GM20000 (cell line): ENCODE measurements at regions not wholly inside any gene's neighbourhood (a gene's known extent, or its start where the extent isn't known, plus 50 kb on each side); places are given as distances from the start of the nearest gene placed in this dataset.

ENCODE experiments used
- DNase-seq: peaks from one replicate; pipeline ENCODE4 v3.0.0; 2012; ENCODE audit warnings: low spot score
- CTCF ChIP-seq: IDR thresholded peaks from 2 replicates; pipeline ENCODE4 v1.5.1; 2012; ENCODE audit warnings: mild to moderate bottlenecking, control low read depth; ENCODE audit errors: extremely low read depth, missing control alignments

GRCh38 chr12:46577063-46577776, 204.6 kb upstream of the SLC38A2 start:
- DNase-seq = no peak
- TF ChIP-seq CTCF = no peak

GRCh38 chr12:46574847-46575246, 202.3 kb upstream of the SLC38A2 start:
- no peak for TF ChIP-seq CTCF
- no peak for DNase-seq

GRCh38 chr12:46573347-46573658, 200.7 kb upstream of the SLC38A2 start:
- no peak for TF ChIP-seq CTCF
- DNase-seq = no peak

- DNase-seq = no peak
- no peak for TF ChIP-seq CTCF
Measured at GRCh38 chr12:46572644-46573346, 200.2 kb upstream of the SLC38A2 start.

- TF ChIP-seq CTCF = no peak
- no peak for DNase-seq
Measured at GRCh38 chr12:46571608-46572007, 199.0 kb upstream of the SLC38A2 start.

- TF ChIP-seq CTCF = no peak
- no peak for DNase-seq
Measured at GRCh38 chr12:46569826-46570439, 197.4 kb upstream of the SLC38A2 start.

GRCh38 chr12:46567667-46568066, 195.1 kb upstream of the SLC38A2 start:
- TF ChIP-seq CTCF = no peak
- no peak for DNase-seq
